Activated T-helper 1 cell treated with anti-CD3 and anti-CD28 coated beads, Interleukin-2, amount 50 U/mL, for 16 hours (primary cell): ENCODE measurements at regions not wholly inside any gene's neighbourhood (a gene's known extent, or its start where the extent isn't known, plus 50 kb on each side); places are given as distances from the start of the nearest gene placed in this dataset.
"Not testable (repeated sequence)": the region's sequence is repeated elsewhere in the genome, so short reads cannot be mapped to it uniquely, and the experiment has no call there.

ENCODE experiments used
- DNase-seq, 2 donors: peaks; one replicate each; pipeline ENCODE4 v3.0.0-alpha.2; 2020; ENCODE audit warnings: low read depth in 1 of 2, low spot score in 1 of 2

DNA sequence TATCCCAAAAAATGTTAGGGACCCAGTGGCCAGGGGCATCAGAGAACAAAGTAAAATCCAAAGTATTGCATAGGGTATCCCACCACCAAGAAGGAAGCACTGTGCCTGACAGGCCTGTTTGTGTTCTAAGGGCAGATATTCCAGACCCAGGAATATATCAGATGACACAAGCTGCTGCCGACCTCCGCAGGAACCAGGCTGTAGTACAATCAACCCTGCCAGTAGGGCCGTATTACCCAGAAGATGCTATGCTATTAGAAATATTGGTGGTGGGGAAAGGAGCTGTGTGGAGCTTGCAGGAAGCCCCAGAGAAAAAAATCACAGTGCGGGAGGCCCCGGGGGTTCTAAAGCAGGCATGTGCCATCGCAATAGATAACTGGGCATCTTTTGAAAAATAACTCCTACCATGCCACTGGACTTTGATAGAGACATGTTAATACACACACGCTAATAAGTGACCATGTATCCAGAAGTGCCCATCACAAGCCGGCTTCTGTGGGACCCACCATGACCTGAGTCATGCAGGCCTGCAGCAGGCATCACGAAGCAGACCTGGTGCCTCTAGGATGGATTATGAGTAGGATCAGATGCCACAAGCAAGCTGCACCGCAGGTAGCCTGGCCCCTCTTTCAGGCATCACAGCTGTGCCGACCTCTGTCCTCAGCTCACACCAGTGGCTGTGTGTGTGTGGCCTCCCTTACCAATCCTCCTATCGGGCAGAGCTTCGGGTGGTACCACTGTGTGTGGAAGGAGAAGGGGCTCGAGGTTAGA is 242.7 kb downstream of the BCL11B start:
- DNase-seq = no peak

GRCh38 chr14:99029916-99030305 is 242.1 kb downstream of the BCL11B start:
- DNase-seq = no peak

GRCh38 chr14:99030454-99030853 is 241.5 kb downstream of the BCL11B start:
- DNase-seq = no peak

GRCh38 chr14:99032759-99033158 is 239.2 kb downstream of the BCL11B start:
- no peak for DNase-seq

GRCh38 chr14:99033951-99034350 is 238.0 kb downstream of the BCL11B start:
- DNase-seq = no peak

DNA sequence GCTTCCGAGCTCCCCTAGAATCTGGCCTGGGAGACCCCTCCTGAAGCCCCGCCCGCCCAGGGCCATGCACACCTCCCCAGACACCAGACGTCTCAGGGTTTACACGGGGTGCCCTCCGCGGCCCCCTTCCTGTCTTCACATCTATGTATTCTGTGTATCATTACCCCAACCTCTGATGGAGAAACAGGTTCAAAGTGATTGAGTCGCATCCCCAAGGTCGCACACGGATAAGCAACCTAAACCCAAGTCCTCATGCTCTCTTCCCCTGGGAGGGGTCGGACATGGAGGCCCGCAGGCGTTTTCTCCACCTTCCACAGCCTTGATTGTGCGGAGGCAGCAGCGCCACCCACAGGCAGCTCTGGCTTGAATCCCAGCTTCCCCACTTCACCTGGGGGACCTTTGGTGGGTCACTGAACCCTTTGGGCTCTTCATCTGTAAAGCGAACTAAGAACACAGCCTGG is 237.3 kb downstream of the BCL11B start:
- DNase-seq = no peak

DNA sequence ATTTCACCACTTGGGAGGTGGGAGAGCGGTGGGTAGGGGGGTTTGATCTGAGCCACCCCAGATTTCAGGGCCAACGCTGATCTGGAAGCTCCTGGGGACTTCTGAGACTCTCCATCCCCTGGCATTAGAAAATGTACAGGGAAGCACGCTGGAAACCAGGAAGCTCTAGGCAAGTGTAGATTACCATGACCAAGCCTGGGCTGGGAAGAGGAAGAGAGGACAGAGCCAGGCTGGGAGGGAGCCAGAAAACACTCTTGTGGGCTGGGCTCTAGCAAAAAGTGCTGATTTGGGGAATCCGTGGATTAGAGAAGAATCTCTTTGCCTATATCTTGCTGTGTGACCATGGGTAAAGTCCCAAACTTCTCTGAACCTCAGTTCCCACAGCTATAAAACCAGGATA is 236.7 kb downstream of the BCL11B start:
- DNase-seq = no peak

GRCh38 chr14:99035712-99036610 is 236.0 kb downstream of the BCL11B start:
- no peak for DNase-seq

DNA sequence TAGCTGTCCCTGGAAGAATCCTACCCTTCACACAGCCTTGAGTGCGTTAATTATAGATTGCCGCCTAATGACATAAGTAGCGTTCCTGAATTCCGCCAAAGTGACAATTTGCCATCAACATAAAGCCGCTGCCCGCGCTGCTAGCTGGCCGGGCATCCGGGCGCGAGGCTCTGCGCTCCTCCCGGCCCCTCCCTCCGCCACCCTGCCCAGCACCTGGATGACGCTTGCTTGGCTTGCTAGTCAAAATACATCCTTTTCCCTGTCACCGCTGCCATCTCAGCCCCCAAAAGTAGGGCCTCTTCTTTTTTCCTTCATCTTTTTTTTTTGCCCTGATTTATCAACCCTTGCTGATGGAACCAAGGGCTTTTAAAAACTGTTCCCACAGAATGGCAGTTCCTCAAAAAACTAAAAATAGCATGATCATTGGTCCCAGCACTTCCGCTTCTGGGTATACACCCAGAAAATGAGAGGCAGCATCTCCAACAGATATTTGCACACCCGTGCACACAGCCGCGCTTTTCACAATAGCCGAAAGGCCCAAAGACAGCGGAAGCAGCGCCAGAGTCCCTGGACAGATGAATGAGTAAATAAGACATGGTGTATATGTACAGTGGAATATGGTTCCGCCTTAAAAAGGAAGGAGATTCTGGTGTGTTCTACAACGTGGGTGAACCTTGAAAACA is 235.2 kb downstream of the BCL11B start:
- DNase-seq = no peak

DNA sequence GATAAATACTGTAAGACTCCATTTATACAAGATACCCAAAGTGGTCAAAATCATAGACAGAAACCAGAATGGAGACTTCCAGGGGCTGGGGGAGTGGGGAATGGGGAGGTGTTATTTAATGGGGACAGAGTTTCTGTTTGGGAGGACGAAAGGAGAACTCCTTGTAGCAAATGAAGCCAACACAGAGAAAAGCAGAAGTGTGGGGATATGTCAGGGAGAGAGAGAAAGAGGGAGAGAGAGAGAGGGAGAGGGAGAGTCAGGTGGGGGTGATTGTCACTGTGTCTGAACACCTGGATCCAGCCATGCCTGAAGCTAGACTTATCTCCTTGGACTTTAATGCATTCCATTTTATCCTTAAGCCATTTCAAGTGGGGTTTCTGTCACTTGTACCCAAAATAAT is 234.7 kb downstream of the BCL11B start:
- not testable (repeated sequence) for DNase-seq

- no peak for DNase-seq
Measured at GRCh38 chr14:99037777-99038430, 234.1 kb downstream of the BCL11B start.

DNA sequence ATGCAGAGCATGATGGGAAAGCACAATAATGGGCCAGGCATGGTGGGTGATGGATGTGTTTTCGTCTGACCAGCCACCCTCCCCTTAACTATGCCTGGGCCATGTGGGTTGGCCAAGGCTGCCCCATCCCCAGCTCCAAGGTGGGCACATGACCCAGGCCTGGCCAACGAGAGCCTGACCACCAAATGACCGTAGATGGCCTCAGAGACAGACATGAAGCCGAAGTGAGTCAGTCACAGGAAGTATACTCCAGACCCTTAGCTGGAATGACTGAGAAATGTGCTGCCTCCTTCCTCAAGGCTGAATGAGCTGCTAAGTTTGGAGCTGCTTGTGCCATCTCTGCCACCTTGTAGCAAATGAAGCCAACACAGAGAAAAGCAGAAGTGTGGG is 233.6 kb downstream of the BCL11B start:
- DNase-seq = no peak

DNA sequence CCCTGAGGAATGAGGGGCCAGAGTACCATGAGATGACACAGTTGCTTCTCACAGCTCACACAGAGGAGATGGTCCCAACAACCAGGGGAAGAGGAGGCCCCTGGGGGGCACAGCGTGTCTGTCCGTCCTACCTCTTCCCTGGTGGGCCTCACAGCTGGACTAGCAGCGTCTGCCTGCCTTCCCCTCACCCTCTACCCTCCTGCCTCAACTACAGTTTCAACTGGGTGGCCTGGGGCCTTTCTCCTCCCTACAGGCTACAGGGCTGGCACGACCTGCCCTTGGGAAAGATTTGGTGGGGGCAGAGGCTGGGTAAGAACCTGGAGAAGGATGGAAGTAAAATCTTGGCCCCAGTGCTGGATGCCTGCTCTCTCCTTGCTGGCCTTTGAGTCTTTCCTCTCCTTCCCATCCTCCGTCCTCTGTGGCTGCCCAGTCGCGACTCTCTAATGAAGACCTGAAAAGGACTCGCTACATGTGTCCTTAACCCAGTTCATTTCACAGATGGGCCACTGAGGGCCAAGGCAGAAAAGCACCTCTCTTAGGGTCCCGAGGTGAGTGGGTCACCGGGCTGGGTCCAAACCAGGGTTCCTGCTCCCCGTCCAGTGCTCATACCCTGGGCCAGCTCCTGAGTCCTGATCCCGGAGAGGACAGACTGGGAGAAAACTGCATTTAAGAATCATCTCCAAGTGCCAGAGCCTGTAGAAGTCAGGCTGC is 232.5 kb downstream of the BCL11B start:
- no peak for DNase-seq

- DNase-seq = no peak
Measured at GRCh38 chr14:99040052-99040451, 231.9 kb downstream of the BCL11B start.

DNA sequence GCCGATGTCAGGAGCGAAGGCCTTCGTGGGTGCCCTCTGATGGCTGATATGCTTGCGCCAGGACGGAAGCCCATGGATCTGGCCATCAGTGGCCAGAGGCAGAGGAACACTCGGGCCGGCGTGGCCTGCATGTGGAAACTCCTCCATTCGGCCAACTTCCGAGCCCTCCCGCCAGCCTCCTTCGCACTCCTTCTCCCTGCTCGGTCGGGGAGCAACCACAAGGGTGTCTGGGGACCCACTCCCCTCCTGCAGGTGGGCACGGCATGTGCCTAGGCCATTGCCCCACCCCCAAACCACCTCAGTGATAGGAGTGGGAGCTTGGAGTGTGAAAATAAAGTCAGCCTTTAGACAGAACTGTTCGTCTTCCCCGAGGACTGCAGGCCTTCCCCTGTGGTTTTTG is 231.3 kb downstream of the BCL11B start:
- DNase-seq = no peak

DNA sequence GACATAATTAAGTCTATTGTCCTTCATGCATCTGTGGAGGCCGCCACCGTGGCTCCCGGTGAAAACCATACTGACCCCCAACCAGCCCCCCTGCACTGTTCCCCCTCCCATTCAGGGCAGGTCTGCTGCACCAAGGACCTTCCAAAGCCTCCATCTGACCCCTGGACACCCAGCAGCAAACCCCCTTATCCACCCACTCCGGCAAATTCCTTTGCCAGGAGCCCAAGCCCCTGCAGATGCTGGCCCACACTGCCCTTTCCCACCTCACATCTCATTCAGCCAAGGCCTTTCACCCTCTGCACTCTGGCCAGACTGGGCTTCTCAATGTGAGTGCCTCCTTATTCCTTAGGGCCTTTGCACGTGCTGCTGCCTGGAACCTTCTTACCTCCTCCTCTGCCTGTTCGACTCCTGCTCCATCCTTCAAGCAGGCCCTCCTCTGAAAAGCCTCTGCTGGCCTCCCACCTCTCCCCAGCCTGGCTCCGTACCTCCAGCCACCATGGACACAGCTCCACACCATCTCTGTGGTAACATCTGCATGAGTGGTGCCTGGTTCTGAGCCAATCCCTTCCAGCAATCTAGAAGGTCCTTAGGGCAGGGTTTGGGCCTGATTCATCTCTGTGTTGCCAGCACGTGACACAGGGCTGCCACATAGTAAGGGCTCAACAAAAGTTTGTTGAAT is 230.7 kb downstream of the BCL11B start:
- no peak for DNase-seq

GRCh38 chr14:99041820-99042174 is 230.2 kb downstream of the BCL11B start:
- DNase-seq = no peak

DNA sequence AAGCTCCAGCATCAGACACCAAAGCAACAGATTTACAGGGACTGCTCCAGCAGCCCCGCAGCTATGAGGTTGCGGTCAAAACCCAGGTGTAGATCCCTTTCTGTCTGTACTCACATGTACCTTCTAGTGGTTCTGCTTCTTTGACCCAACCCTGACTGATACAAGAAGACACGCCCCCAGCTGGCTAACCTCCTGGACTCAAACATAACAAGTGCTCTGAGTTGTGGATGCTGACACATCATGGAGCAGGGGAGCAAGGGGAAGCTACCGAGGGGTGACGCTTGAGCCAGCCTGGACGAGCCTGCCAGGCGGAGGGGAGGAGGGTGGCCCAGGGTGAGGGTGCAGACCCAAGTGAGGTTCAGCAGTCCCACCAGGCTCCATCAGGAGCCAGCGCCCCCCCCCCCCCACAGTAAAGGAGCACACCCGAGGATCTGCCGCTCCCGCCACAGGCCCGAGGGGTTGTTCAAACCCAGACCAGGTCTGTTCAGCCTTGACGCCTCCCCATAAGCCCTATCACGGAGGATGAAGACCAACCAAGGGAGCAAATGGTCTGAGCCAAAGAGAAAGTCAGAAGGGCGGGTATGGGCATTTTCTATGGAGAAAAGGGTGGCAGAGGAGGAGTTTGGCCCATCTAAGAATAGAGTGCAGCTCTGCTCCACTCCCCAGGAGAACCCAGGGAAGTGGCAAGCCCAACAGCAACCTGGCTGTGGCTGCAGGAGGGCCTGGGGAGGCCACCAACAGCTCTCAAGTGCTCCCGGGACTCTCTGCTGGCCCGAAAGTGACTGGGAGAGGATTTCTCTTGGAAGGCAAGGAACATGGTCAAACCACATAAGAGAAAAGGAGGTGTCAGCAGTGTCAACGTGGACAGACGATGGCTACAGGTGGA is 229.4 kb downstream of the BCL11B start:
- DNase-seq = no peak

- DNase-seq = no peak
Measured at GRCh38 chr14:99043267-99043615, 228.8 kb downstream of the BCL11B start.
